ENCODE measurements at regions not wholly inside any gene's neighbourhood (a gene's known extent, or its start where the extent isn't known, plus 50 kb on each side); places are given as distances from the start of the nearest gene placed in this dataset.

- DNase-seq: no peak
Observed at GRCh38 chr13:76489274-76489673, 396.9 kb downstream of the KCTD12 start.

- DNase-seq: no peak
Observed at GRCh38 chr13:76481738-76482137, 404.5 kb downstream of the KCTD12 start.

GRCh38 chr13:76474966-76475365, 411.2 kb downstream of the KCTD12 start:
- no peak for DNase-seq

- no peak for DNase-seq
Observed at GRCh38 chr13:76474356-76474755, 411.8 kb downstream of the KCTD12 start.

GRCh38 chr13:76473552-76474134, 412.6 kb downstream of the KCTD12 start:
- DNase-seq: peak; percentile 34

- DNase-seq: no peak
Observed at GRCh38 chr13:76472916-76473315, 413.3 kb downstream of the KCTD12 start.

DNA sequence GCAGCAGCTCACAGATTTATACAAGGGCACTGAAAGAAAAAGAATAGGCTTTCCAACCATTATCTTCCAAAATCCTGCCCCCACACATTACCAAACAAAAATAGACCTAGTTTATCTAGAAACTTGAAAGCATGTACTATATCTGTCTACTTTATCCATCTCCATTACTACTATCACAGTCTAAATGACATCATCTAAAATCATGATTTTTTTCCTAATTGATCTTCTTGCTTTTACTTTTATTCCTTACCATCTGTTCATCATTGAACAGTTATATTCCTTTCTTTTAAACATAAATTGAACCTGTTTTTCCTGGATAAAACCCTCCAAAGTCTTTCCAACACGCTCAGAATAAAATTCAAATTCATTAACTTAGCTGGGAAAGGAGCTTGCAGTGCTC, 414.7 kb downstream of the KCTD12 start:
- no peak for DNase-seq

GRCh38 chr13:76470991-76471390, 415.2 kb downstream of the KCTD12 start:
- no peak for DNase-seq

DNA sequence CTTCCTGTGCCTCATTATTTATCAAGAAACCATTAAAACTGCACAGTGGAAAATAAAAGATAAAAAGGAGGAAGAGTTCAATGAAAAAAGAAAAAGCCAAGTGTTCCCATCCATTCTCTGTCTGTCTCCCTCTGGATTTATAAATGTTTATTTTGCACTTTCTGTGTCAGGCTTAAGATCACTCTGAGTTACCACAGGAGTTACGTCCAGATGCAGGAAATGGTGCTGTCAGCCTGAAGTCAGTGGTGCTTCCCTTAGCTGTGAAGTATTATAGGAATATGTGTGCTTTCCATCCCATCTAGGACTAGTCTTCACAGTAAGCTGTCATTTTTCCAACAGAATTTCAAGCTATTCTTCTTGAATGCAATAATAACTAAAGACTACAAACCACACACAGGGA, 420.2 kb downstream of the KCTD12 start:
- DNase-seq: no peak

GRCh38 chr13:76463314-76463713, 422.9 kb downstream of the KCTD12 start:
- no peak for DNase-seq

DNA sequence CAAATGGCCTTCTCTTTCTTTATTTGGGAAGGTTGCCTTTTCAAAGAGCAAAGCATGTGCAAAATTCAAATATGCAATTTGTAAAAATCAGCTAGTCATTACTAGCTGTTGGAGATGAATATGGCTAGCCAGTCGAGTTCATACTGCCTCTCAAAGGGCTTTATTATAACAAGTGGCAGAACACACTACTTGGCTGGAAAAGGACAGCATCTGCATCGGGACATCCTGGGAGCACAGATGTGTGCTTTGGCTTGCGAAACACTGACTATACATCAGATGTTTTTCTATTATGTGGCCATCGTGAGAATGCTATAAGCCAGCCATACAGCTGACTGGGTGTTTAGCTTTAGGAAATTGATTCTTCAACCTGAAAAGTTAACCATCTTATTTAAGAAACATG, 424.2 kb downstream of the KCTD12 start:
- no peak for DNase-seq

- no peak for DNase-seq
Observed at GRCh38 chr13:76461484-76461883, 424.7 kb downstream of the KCTD12 start.

GRCh38 chr13:76459863-76460262, 426.3 kb downstream of the KCTD12 start:
- no peak for DNase-seq

GRCh38 chr13:76455960-76456359, 430.2 kb downstream of the KCTD12 start:
- DNase-seq: no peak

GRCh38 chr13:76454991-76455390, 431.2 kb downstream of the KCTD12 start:
- no peak for DNase-seq

GRCh38 chr13:76449716-76450115, 436.5 kb downstream of the KCTD12 start:
- DNase-seq: no peak

GRCh38 chr13:76446191-76446590, 440.0 kb downstream of the KCTD12 start:
- DNase-seq: no peak

DNA sequence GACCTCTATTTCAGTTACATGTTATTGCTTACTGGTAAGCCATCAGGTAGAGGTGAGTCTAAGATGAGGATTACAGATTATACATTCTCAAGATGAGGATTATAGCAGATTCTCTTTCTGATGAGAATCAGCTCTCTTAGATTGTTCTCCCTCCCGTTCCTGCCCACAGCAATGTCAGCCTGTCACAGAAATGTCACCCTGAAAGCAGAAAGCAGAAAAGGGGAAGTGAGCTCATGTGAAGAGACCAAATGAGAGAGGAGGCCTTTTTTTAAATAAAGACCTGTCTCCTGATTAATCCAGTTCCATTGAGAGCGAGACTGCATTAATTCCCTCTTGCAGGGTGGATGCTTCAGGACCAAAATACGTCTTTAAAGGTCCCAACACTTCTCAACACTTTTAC, 445.6 kb downstream of the KCTD12 start:
- no peak for DNase-seq

GRCh38 chr13:76439546-76439945, 446.7 kb downstream of the KCTD12 start:
- no peak for DNase-seq

DNA sequence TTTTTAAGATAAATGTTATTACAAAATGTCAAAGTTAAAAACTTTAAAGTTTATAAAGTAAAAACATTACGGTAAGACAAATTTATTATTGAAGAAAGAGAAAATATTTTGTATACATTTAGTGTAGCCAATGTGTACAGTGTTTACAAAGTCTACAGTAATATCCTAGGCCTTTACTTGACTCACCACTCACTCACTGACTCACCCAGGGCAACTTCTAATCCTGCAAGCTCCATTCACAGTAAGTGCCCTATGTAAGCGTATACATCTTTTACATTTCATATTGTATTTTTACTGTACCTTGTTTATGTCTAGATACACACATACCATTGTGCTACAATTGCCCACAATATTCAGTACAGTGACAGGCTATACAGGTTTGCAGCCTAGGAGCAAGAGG, 448.2 kb downstream of the KCTD12 start:
- DNase-seq: no peak

GRCh38 chr13:76425935-76426334, 460.3 kb downstream of the KCTD12 start:
- DNase-seq: no peak

- DNase-seq: no peak
Observed at GRCh38 chr13:76421011-76421410, 465.2 kb downstream of the KCTD12 start.

GRCh38 chr13:76418404-76418803, 467.8 kb downstream of the KCTD12 start:
- no peak for DNase-seq

DNA sequence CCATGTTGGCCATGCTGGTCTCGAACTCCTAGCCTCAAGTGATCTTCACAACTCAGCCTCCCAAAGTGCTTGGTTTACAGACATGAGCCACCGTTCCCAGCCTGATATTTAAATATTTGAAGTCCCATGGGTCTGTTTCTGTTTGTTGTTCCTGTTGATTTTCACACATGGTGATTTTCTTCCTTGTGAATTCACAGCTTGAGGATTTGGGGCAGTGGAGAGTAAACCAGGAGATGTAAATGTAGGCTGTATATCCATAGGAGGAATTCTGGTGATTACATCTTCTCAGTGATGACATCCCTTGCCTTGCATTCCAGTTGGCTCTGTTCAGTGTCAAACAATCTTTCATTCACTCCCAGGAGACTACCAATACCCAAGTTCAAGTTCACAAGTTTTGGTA, 471.9 kb downstream of the KCTD12 start:
- DNase-seq: no peak

DNA sequence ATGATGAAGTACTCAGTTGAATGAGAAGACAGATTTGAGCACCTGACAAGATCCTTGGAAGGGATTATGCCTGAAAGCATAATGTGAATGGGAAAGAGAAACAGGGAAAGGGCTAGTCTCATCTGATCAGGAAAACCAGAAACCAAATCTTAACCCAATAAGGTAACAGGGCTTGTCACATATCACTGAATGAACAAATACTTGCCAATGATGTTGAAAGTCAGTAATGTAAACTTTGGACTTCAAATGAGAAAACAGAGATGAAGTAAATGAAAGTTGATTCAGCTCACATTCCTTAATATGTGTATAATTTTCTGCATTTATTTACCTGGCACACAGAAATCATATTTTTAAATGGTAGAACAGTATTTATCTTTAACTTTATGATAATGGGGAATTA, 480.0 kb downstream of the KCTD12 start:
- no peak for DNase-seq

GRCh38 chr13:76398425-76398824, 487.8 kb downstream of the KCTD12 start:
- no peak for DNase-seq
